HUDEP-2 (cell line): ENCODE measurements at regions not wholly inside any gene's neighbourhood (a gene's known extent, or its start where the extent isn't known, plus 50 kb on each side); places are given as distances from the start of the nearest gene placed in this dataset.
"Not testable (repeated sequence)": the region's sequence is repeated elsewhere in the genome, so short reads cannot be mapped to it uniquely, and the experiment has no call there.

Experiments used
- DNase-seq, 76 experiments: peaks; one replicate each; lab custom pipeline; 2025; ENCODE audit not compliant: unreplicated experiment in 76 of 76; lab: John Stamatoyannopoulos, UW

- DNase-seq, result no peak
These were observed 439.2 kb downstream of the BTG1 start for GRCh38 chr12:91706466-91706865.

- DNase-seq, result no peak
These were observed 441.2 kb downstream of the BTG1 start for GRCh38 chr12:91704446-91704845.

- DNase-seq, result no peak
These were observed 442.0 kb downstream of the BTG1 start for GRCh38 chr12:91703491-91704283.

- DNase-seq, result no peak
These were observed 442.7 kb downstream of the BTG1 start for GRCh38 chr12:91702843-91703425.

GRCh38 chr12:91695964-91696363, 449.7 kb downstream of the BTG1 start:
- DNase-seq, result no peak

- DNase-seq, result not testable (repeated sequence)
These were observed 450.2 kb downstream of the BTG1 start for GRCh38 chr12:91695406-91695805.

GRCh38 chr12:91690531-91690930, 455.1 kb downstream of the BTG1 start:
- DNase-seq, result no peak

GRCh38 chr12:91687052-91688017, 458.3 kb downstream of the BTG1 start:
- DNase-seq, result no peak

GRCh38 chr12:91685917-91686316, 459.7 kb downstream of the BTG1 start:
- DNase-seq, result no peak

GRCh38 chr12:91681751-91682150, 463.9 kb downstream of the BTG1 start:
- DNase-seq, result no peak

- DNase-seq, result no peak
These were observed 464.8 kb downstream of the BTG1 start for GRCh38 chr12:91680864-91681263.

- no peak for DNase-seq
These were observed 468.1 kb downstream of the BTG1 start for GRCh38 chr12:91677556-91677955.

- no peak for DNase-seq
These were observed 470.2 kb downstream of the BTG1 start for GRCh38 chr12:91675401-91675800.

GRCh38 chr12:91672130-91672529, 473.5 kb downstream of the BTG1 start:
- DNase-seq, result no peak

- no peak for DNase-seq
These were observed 478.0 kb downstream of the BTG1 start for GRCh38 chr12:91667694-91668093.

- no peak for DNase-seq
These were observed 481.1 kb upstream of the DCN start for GRCh38 chr12:91663744-91664143.

- DNase-seq, result no peak
These were observed 480.7 kb upstream of the DCN start for GRCh38 chr12:91663310-91663709.

GRCh38 chr12:91662021-91662420, 479.4 kb upstream of the DCN start:
- DNase-seq, result no peak

- no peak for DNase-seq
These were observed 474.4 kb upstream of the DCN start for GRCh38 chr12:91657032-91657431.

GRCh38 chr12:91655966-91656365, 473.3 kb upstream of the DCN start:
- DNase-seq, result no peak

- no peak for DNase-seq
These were observed 471.5 kb upstream of the DCN start for GRCh38 chr12:91654087-91654486.
